ENCODE measurements at regions not wholly inside any gene's neighbourhood (a gene's known extent, or its start where the extent isn't known, plus 50 kb on each side); places are given as distances from the start of the nearest gene placed in this dataset.
A peak's percentile ranks its signal among the peaks of the same experiment; 100 is the strongest.

DNA sequence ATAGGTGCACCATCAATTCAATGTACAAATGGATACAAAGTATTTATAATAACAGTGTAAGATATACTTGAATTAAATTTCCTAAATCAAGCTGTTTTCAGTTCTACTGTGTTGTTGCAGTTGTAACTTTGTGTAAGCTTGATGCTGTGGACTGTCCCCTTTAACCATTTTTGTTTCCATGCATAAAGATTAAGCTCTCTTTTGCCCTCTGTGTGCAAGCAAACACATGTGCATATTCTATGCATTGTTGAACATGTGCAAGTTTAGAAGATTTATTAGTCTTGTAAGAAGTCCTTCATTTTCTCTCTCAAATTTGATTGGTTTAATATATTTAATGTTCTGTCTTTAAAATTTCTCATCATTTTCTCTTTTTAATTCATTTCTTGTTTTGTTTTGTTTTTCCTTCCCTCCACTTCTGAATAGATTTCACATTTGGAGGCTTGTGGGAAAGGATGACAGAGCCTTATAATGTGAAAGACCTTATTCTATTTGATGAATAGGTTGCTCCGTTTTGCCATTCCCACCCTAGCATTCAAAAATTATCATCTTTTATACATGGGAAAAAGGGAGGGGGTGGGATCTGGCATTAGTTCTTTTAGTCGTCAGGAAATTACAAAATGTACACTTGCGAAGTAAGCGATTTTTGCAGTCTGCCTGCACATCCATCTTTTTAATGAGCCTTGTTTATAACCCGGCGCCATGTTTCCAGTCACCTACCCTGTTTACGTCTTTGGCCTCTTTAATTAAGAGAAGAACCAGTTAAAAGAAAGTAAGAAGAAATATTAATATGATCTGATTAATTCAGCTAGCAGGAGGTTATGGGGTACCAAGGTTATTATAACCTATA, 961.5 kb upstream of the NR2F2 start:
- no peaks in the 10 kb centered on the region for H3K27me3 ChIP-seq (ENCODE audit: insufficient read depth, low read length, poor library complexity)
- H2AK5ac ChIP-seq (ENCODE audit: low read length): no peak overlapping the region
- no peak overlapping the region for H4K8ac ChIP-seq (ENCODE audit: low read depth, low read length)
- H3K56ac ChIP-seq (ENCODE audit: low read length): no peak overlapping the region
- H3K4ac ChIP-seq (ENCODE audit: low read depth, low read length): no peak overlapping the region
- no CpG with 5 or more reads among the region's 7 CpGs for WGBS (ENCODE audit: extremely low coverage, insufficient coverage, low lambda C conversion rate)
- H3K36me3 ChIP-seq (ENCODE audit: control insufficient read depth, insufficient read depth, low read length): no peaks in the 10 kb centered on the region
- no peak overlapping the region for H2BK5ac ChIP-seq (ENCODE audit: low read length)
- no peak overlapping the region for H3K18ac ChIP-seq (ENCODE audit: low read length)
- no peak overlapping the region for H3K27ac ChIP-seq (ENCODE audit: low read depth, low read length)
- H3K9ac ChIP-seq (ENCODE audit: low read length): no peak overlapping the region
- H3K4me2 ChIP-seq (ENCODE audit: low read length): no peak overlapping the region
- H3K4me1 ChIP-seq (ENCODE audit: control insufficient read depth, low read depth, low read length): peaks cover 2% of the 10 kb centered on the region
- no peak overlapping the region for H3K23ac ChIP-seq (ENCODE audit: low read length)
- no peak overlapping the region for H2BK120ac ChIP-seq (ENCODE audit: low read depth, low read length)
- H4K5ac ChIP-seq (ENCODE audit: low read length): no peak overlapping the region
- no peak for DNase-seq
- no peaks in the 10 kb centered on the region for H3K79me2 ChIP-seq (ENCODE audit: control insufficient read depth, insufficient read depth, low read length)
- no peak overlapping the region for H2BK15ac ChIP-seq (replicated peaks; ENCODE audit: low read depth)
- H3K79me1 ChIP-seq (ENCODE audit: low read length): no peaks in the 10 kb centered on the region
- H3K4me3 ChIP-seq (ENCODE audit: low read length): no peak overlapping the region

DNA sequence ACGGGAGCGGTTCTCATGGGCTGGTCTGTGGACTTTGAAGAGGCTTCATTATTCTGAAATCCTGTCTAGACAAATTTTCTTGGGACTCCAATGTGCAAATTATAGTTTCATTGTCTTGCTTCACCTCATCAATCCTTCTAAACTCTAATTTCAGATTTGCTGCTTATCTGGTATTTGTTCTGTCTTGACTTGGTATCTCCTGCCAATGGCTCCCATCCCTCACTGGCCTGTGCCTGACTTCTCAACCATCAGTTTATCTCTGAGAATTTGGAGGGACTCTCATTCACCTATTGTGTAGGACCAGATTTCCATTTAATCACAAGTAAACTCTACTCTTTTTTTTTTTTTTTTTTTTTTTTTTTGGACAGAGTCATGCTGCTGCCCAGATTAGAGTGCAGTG, 960.2 kb upstream of the NR2F2 start:
- Histone ChIP-seq H3K4me1 (ENCODE audit: control insufficient read depth, low read depth, low read length) (peaks cover 2% of the 10 kb centered on the region), H4K8ac (ENCODE audit: low read depth, low read length) (no peak overlapping the region), H3K9ac (ENCODE audit: low read length) (no peak overlapping the region), H3K27me3 (ENCODE audit: insufficient read depth, low read length, poor library complexity) (no peaks in the 10 kb centered on the region), H3K18ac (ENCODE audit: low read length) (no peak overlapping the region), H3K23ac (ENCODE audit: low read length) (no peak overlapping the region), H3K4ac (ENCODE audit: low read depth, low read length) (no peak overlapping the region), H3K4me2 (ENCODE audit: low read length) (no peak overlapping the region), H2AK5ac (ENCODE audit: low read length) (no peak overlapping the region), H3K4me3 (ENCODE audit: low read length) (no peak overlapping the region), H3K56ac (ENCODE audit: low read length) (no peak overlapping the region), H3K27ac (ENCODE audit: low read depth, low read length) (no peak overlapping the region), H2BK5ac (ENCODE audit: low read length) (no peak overlapping the region), H2BK120ac (ENCODE audit: low read depth, low read length) (no peak overlapping the region), H4K5ac (ENCODE audit: low read length) (no peak overlapping the region), H2BK15ac (replicated peaks; ENCODE audit: low read depth) (no peak overlapping the region), H3K36me3 (ENCODE audit: control insufficient read depth, insufficient read depth, low read length) (no peaks in the 10 kb centered on the region), H3K79me1 (ENCODE audit: low read length) (no peaks in the 10 kb centered on the region), H3K79me2 (ENCODE audit: control insufficient read depth, insufficient read depth, low read length) (no peaks in the 10 kb centered on the region)
- no CpG with 5 or more reads among the region's 2 CpGs for WGBS (ENCODE audit: extremely low coverage, insufficient coverage, low lambda C conversion rate)
- DNase-seq: no peak

DNA sequence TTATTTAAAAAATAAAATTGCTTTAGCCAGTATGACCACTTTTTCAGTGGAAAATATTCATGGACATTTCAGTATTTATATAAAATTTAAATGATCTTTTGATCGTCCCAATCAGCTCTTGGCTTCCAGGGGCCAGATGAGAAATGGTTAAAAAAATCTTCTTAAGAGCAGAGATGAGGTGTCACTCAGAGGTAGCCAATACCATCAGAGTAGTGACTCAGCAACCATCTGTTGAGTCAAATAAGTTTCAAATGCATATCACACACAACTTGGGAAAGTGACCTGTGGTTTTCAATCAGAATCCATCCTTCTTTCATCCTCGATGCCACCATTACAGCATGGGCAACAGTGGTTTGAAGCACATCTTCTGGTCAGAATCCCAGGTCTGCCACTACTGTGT, 958.8 kb upstream of the NR2F2 start:
- no peak overlapping the region for H3K27ac ChIP-seq (ENCODE audit: low read depth, low read length)
- H3K23ac ChIP-seq (ENCODE audit: low read length): no peak overlapping the region
- no peak overlapping the region for H3K4me2 ChIP-seq (ENCODE audit: low read length)
- WGBS (ENCODE audit: extremely low coverage, insufficient coverage, low lambda C conversion rate): no CpG with 5 or more reads among the region's 2 CpGs
- no peaks in the 10 kb centered on the region for H3K4me1 ChIP-seq (ENCODE audit: control insufficient read depth, low read depth, low read length)
- no peak overlapping the region for H3K18ac ChIP-seq (ENCODE audit: low read length)
- peak; percentile 4 for DNase-seq
- H4K8ac ChIP-seq (ENCODE audit: low read depth, low read length): no peak overlapping the region
- no peak overlapping the region for H3K4ac ChIP-seq (ENCODE audit: low read depth, low read length)
- no peaks in the 10 kb centered on the region for H3K27me3 ChIP-seq (ENCODE audit: insufficient read depth, low read length, poor library complexity)
- H2BK15ac ChIP-seq (replicated peaks; ENCODE audit: low read depth): no peak overlapping the region
- H2BK5ac ChIP-seq (ENCODE audit: low read length): no peak overlapping the region
- H3K36me3 ChIP-seq (ENCODE audit: control insufficient read depth, insufficient read depth, low read length): no peaks in the 10 kb centered on the region
- H3K79me2 ChIP-seq (ENCODE audit: control insufficient read depth, insufficient read depth, low read length): no peaks in the 10 kb centered on the region
- H3K56ac ChIP-seq (ENCODE audit: low read length): no peak overlapping the region
- no peak overlapping the region for H3K9ac ChIP-seq (ENCODE audit: low read length)
- no peak overlapping the region for H2AK5ac ChIP-seq (ENCODE audit: low read length)
- no peak overlapping the region for H2BK120ac ChIP-seq (ENCODE audit: low read depth, low read length)
- no peak overlapping the region for H4K5ac ChIP-seq (ENCODE audit: low read length)
- H3K79me1 ChIP-seq (ENCODE audit: low read length): no peaks in the 10 kb centered on the region
- no peak overlapping the region for H3K4me3 ChIP-seq (ENCODE audit: low read length)

DNA sequence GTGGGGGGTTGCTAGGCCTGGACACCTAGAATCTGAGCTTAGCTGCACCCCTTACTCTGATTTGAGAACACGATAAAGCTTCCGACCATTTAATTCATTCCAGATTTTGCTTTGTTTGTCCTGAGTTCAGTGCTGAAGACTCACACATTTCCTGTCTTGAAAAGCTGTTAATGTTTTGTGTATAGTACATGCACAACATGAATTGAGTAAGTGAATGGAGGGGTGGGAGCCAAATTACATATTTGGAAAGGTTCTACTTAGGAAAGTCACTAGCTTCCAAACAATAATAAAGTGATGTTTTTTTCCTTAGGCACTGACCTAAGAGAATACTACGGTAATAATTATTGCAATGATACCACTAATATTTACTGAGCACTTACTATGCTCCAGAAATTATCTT, 955.2 kb upstream of the NR2F2 start:
- no peaks in the 10 kb centered on the region for H3K27me3 ChIP-seq (ENCODE audit: insufficient read depth, low read length, poor library complexity)
- no peak overlapping the region for H2BK15ac ChIP-seq (replicated peaks; ENCODE audit: low read depth)
- H2AK5ac ChIP-seq (ENCODE audit: low read length): no peak overlapping the region
- H3K18ac ChIP-seq (ENCODE audit: low read length): no peak overlapping the region
- no peak overlapping the region for H3K23ac ChIP-seq (ENCODE audit: low read length)
- no peaks in the 10 kb centered on the region for H3K79me2 ChIP-seq (ENCODE audit: control insufficient read depth, insufficient read depth, low read length)
- H3K9ac ChIP-seq (ENCODE audit: low read length): no peak overlapping the region
- no CpG with 5 or more reads among the region's 3 CpGs for WGBS (ENCODE audit: extremely low coverage, insufficient coverage, low lambda C conversion rate)
- no peaks in the 10 kb centered on the region for H3K36me3 ChIP-seq (ENCODE audit: control insufficient read depth, insufficient read depth, low read length)
- no peak overlapping the region for H3K56ac ChIP-seq (ENCODE audit: low read length)
- no peak for DNase-seq
- H3K4me3 ChIP-seq (ENCODE audit: low read length): no peak overlapping the region
- H3K4me2 ChIP-seq (ENCODE audit: low read length): no peak overlapping the region
- H4K5ac ChIP-seq (ENCODE audit: low read length): no peak overlapping the region
- H3K4me1 ChIP-seq (ENCODE audit: control insufficient read depth, low read depth, low read length): no peaks in the 10 kb centered on the region
- H2BK5ac ChIP-seq (ENCODE audit: low read length): no peak overlapping the region
- H3K79me1 ChIP-seq (ENCODE audit: low read length): no peaks in the 10 kb centered on the region
- H4K8ac ChIP-seq (ENCODE audit: low read depth, low read length): no peak overlapping the region
- no peak overlapping the region for H3K4ac ChIP-seq (ENCODE audit: low read depth, low read length)
- H3K27ac ChIP-seq (ENCODE audit: low read depth, low read length): no peak overlapping the region
- no peak overlapping the region for H2BK120ac ChIP-seq (ENCODE audit: low read depth, low read length)

DNA sequence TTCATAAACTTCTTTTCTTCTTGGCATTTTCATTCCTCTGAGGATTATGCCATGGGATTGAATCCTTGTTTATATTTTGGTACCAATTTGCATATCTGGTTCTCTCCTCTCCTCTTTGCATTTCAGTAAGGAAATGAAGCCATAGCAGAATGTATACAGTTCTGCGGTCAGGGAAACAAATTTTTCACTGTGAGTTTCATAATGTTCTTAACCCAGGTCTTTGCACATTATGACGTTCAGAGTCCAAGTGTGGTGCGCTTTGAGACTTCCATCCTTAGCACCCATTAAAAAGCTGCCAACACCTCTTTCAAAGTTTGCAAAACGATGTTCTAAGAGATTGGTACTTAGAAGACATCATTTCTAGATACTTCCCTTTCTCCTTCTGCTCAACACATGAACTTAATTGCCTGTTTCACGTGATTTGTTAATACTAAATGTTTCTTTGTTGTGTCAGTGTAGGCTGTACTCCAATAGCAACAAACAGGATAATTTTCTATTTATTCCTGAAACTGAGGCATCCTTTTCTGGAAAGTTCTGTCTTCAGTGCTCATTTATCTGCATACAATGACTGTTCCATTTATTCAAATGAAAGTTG, 953.1 kb upstream of the NR2F2 start:
- Histone ChIP-seq H3K27me3 (ENCODE audit: insufficient read depth, low read length, poor library complexity) (no peaks in the 10 kb centered on the region), H3K9ac (ENCODE audit: low read length) (no peak overlapping the region), H3K4me3 (ENCODE audit: low read length) (no peak overlapping the region), H2BK120ac (ENCODE audit: low read depth, low read length) (no peak overlapping the region), H3K23ac (ENCODE audit: low read length) (no peak overlapping the region), H2AK5ac (ENCODE audit: low read length) (no peak overlapping the region), H2BK15ac (replicated peaks; ENCODE audit: low read depth) (no peak overlapping the region), H3K4ac (ENCODE audit: low read depth, low read length) (no peak overlapping the region), H4K8ac (ENCODE audit: low read depth, low read length) (no peak overlapping the region), H3K4me2 (ENCODE audit: low read length) (no peak overlapping the region), H3K27ac (ENCODE audit: low read depth, low read length) (no peak overlapping the region), H2BK5ac (ENCODE audit: low read length) (no peak overlapping the region), H3K79me2 (ENCODE audit: control insufficient read depth, insufficient read depth, low read length) (no peaks in the 10 kb centered on the region), H3K56ac (ENCODE audit: low read length) (no peak overlapping the region), H3K18ac (ENCODE audit: low read length) (no peak overlapping the region), H4K5ac (ENCODE audit: low read length) (no peak overlapping the region), H3K36me3 (ENCODE audit: control insufficient read depth, insufficient read depth, low read length) (no peaks in the 10 kb centered on the region), H3K4me1 (ENCODE audit: control insufficient read depth, low read depth, low read length) (no peaks in the 10 kb centered on the region), H3K79me1 (ENCODE audit: low read length) (no peaks in the 10 kb centered on the region)
- no peak for DNase-seq
- WGBS (ENCODE audit: extremely low coverage, insufficient coverage, low lambda C conversion rate): no CpG with 5 or more reads among the region's 5 CpGs
